HL-60 (cell line): ENCODE measurements at regions not wholly inside any gene's neighbourhood (a gene's known extent, or its start where the extent isn't known, plus 50 kb on each side); places are given as distances from the start of the nearest gene placed in this dataset.

Experiments
- GABPA ChIP-seq: IDR thresholded peaks from 2 replicates; pipeline ENCODE4 v1.6.1; 2012; ENCODE audit warnings: low read depth
- POLR2AphosphoS5 ChIP-seq: IDR thresholded peaks from 2 replicates; pipeline ENCODE4 v1.6.1; 2012; ENCODE audit warnings: low read depth
- REST ChIP-seq: IDR thresholded peaks from 2 replicates; pipeline ENCODE4 v1.6.1; 2012; ENCODE audit warnings: low read depth; ENCODE audit not compliant: insufficient replicate concordance
- TF ChIP-seq, protein P1 (sequence below): IDR thresholded peaks from one replicate; pipeline ENCODE4 v1.5.1; 2011; ENCODE audit warnings: low read length, control low read depth, inconsistent platforms; ENCODE audit not compliant: insufficient read depth

DNA sequence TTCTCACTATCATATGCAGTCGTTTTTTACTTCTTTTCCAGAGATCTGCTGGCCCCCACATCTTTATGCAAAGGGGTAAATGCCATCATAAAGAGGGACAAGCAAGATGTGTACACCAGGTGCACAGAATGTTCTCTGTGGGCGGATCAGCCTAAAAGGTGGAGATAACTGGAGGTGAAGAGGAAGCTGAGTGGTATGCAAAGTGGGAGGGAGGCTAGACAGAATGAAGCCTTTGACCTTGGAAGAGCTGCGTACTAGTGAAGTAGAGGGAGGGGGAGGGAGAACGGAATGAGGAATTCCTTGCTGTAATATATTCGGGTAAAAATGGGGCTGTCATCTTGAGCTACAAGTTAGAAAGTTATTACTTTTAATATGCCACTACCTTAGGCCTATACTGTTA is 287.5 kb upstream of the VRK2 start:
- TF ChIP-seq, protein P1, sequence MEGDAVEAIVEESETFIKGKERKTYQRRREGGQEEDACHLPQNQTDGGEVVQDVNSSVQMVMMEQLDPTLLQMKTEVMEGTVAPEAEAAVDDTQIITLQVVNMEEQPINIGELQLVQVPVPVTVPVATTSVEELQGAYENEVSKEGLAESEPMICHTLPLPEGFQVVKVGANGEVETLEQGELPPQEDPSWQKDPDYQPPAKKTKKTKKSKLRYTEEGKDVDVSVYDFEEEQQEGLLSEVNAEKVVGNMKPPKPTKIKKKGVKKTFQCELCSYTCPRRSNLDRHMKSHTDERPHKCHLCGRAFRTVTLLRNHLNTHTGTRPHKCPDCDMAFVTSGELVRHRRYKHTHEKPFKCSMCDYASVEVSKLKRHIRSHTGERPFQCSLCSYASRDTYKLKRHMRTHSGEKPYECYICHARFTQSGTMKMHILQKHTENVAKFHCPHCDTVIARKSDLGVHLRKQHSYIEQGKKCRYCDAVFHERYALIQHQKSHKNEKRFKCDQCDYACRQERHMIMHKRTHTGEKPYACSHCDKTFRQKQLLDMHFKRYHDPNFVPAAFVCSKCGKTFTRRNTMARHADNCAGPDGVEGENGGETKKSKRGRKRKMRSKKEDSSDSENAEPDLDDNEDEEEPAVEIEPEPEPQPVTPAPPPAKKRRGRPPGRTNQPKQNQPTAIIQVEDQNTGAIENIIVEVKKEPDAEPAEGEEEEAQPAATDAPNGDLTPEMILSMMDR, result no peak
- TF ChIP-seq GABPA (no peak), POLR2AphosphoS5 (no peak), REST (no peak)
